DMS79 treated with DMSO at 0.1 percent for 48 hours (cell line): ENCODE measurements at regions not wholly inside any gene's neighbourhood (a gene's known extent, or its start where the extent isn't known, plus 50 kb on each side); places are given as distances from the start of the nearest gene placed in this dataset.
"Not testable (repeated sequence)": the region's sequence is repeated elsewhere in the genome, so short reads cannot be mapped to it uniquely, and the experiment has no call there.

Experiments
- DNase-seq: peaks from one replicate; lab custom pipeline; 2025; lab: John Stamatoyannopoulos, UW

DNA sequence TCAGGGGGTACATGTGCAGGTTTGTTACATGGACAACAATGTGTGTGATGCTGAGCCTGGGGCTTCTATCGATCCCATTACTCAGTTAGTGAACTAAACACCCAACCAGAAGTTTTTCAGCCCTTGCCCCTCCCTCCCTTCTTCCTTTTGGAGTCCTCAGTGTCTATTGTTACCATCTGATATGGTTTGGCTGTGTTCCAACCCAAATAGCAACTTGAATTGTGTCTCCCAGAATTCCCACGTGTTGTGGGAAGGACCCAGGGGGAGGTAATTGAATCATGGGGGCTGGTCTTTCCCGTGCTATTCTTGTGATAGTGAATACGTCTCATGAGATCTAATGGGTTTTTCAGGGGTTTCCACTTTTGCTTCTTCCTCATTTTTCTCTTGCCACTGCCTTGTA, 186.3 kb downstream of the AEBP2 start:
- not testable (repeated sequence) for DNase-seq

DNA sequence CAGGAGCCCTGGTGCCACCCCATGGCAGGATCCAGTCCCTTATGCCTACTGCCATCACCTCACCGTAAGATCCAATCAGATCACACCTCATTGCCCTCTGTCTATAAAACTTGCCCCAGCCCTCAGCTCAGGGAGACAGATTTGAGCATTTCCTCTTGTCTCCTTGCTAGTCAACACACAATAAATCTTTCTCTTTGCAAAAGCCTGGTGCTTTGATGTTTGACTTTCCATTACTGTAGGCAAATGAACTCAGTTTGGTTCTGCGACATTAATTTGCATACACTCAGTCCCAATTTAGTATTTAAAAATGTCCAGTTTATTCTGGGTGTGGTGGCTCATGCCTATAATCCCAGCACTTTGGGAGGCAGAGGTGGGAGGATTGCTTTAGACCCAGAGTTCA, 188.4 kb downstream of the AEBP2 start:
- no peak for DNase-seq

DNA sequence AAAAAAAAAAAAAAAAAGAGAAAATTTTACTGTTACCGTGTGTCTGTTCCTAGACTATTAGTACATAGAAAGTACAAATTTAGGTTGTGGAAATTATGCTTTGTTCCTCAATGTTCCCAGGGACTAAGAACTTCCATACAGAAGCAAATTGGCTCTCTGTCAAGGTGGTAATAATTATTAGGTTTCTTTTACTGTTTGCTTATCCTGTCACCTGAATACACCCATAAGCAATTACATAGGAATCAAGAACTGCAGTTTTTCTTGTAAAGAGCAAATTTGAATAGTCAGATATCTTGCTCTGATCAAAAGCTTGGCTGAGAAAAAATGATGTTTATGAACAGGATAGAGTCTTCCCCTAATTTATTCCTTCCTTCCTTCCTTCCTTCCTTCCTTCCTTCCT, 191.2 kb downstream of the AEBP2 start:
- DNase-seq = no peak

- no peak for DNase-seq
Observed at GRCh38 chr12:19633194-19633593, 193.9 kb downstream of the AEBP2 start.

- DNase-seq = no peak
Observed at GRCh38 chr12:19633641-19634040, 194.3 kb downstream of the AEBP2 start.

- DNase-seq = peak; percentile 65
Observed at GRCh38 chr12:19639781-19640415, 200.6 kb downstream of the AEBP2 start.

GRCh38 chr12:19641235-19642080, 202.2 kb downstream of the AEBP2 start:
- DNase-seq = no peak

DNA sequence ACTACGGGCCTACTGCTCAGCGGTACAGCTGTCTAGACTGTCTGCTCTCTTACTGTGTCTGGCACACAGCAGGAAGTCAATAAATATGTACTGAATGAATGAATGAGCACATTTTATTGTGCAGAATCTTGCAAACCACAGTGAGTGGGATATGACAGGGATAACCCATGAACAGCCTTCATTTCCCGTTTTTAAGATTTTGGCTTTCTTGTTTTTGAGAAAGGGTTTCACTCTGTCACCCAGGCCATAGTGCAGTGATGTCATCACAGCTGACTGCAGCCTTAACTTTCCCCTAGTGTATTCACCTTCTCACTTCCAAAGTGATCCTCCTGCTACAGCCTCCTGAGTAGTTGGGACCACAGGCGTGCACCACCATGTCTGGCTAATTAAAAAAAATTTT, 203.1 kb downstream of the AEBP2 start:
- DNase-seq = no peak

GRCh38 chr12:19643635-19644034, 204.3 kb downstream of the AEBP2 start:
- peak; percentile 13 for DNase-seq

GRCh38 chr12:19644571-19644970, 205.3 kb downstream of the AEBP2 start:
- no peak for DNase-seq

GRCh38 chr12:19645823-19646222, 206.5 kb downstream of the AEBP2 start:
- no peak for DNase-seq

DNA sequence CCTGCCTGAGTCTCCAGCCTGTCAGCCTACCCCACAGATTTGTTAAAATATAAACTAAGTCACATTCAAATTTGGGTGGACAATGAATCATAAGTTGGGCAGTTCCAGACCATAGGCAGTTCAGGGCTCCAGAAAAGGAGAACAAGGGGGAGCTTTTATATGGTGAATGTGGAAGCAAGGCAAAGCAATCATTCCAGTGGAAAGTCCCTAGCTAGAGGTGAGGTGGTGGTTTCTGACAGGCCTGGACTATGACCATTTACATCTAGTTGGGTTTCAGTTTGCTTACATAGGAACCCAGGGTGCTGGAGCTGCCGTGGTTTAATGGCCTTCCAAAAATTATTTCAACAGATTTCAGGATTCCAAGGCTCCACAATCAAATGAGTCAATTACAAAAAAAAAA, 207.3 kb downstream of the AEBP2 start:
- no peak for DNase-seq

- DNase-seq = no peak
Observed at GRCh38 chr12:19647806-19648556, 208.7 kb downstream of the AEBP2 start.

GRCh38 chr12:19648591-19648990, 209.3 kb downstream of the AEBP2 start:
- DNase-seq = no peak

DNA sequence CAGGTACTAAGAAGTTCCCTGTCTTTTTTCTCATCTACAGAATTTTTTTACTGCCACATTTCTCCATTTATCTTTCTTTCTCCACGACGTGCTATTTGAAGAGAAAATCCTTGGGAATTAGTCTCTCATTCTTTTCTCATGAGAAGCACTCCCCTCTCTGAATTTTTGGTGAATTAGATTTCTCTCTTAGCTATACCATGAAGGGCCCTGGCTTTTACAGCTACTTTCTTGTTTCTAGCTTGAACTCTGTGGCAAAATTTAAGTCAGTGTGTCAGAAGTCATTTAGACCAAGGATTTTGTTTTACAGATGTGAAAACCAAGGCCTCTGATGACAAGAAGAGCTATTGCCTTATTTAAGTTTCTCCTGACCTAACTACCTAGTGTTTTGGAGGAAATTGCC, 213.1 kb downstream of the AEBP2 start:
- DNase-seq = no peak

DNA sequence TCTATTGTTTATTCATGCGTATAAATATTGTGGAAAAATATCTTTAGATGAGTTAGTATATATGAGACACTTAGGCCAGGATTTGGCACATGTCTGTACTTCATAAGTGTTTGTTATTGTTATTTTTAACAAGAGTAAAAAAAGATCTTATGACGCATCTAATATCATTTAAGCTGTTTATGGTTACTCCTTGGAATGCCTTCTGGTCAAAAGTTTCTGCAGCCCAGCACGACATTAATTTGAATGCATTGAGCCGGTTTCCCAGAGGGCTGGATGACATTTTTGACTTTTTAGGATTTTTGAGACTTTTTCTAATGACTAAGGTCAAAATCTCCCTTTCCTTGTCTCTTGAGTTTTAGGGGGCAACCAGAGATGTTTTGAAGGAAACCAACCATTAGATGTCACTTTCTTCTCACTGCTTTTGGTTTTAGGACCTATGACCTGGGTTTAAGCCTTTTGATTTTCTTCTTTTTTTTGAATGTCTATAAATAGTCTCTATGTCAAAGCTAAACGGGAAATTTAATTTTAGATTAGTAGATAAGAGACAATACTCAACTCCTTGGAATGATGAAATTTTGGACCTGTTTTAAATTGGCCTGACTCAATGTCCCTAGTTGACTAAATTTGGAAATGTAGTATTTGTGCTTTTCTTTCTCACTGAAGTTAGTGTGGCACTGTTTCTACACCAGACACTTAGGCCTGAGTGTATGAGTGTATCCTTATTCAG, 215.5 kb downstream of the AEBP2 start:
- DNase-seq = no peak

GRCh38 chr12:19657118-19657731, 217.9 kb downstream of the AEBP2 start:
- DNase-seq = no peak

- no peak for DNase-seq
Observed at GRCh38 chr12:19657732-19658130, 218.4 kb downstream of the AEBP2 start.

DNA sequence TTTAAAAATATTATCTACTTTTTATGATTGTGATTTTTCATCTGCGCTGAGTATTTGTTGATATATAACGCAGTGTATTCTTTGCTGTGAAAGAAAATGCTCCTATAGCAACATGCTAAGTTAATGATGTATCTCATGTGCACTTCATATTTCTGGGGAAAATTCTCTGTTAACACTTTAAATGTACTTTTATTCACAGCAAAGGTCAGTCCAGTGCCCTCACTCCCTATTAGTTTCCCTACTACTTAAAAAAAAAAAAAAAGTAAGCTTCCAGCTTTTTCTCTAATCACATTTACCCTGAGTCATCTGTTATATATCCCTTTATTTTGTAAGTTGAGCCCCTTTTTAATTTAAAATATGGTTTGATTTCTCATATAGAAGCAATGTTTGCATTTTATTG, 219.8 kb downstream of the AEBP2 start:
- DNase-seq = no peak

- DNase-seq = no peak
Observed at GRCh38 chr12:19659501-19659900, 220.2 kb downstream of the AEBP2 start.

- DNase-seq = no peak
Observed at GRCh38 chr12:19665121-19665900, 226.0 kb downstream of the AEBP2 start.
